ENCODE measurements at regions not wholly inside any gene's neighbourhood (a gene's known extent, or its start where the extent isn't known, plus 50 kb on each side); places are given as distances from the start of the nearest gene placed in this dataset.
A peak's percentile ranks its signal among the peaks of the same experiment; 100 is the strongest.
"Not testable (repeated sequence)": the region's sequence is repeated elsewhere in the genome, so short reads cannot be mapped to it uniquely, and the experiment has no call there.

DNA sequence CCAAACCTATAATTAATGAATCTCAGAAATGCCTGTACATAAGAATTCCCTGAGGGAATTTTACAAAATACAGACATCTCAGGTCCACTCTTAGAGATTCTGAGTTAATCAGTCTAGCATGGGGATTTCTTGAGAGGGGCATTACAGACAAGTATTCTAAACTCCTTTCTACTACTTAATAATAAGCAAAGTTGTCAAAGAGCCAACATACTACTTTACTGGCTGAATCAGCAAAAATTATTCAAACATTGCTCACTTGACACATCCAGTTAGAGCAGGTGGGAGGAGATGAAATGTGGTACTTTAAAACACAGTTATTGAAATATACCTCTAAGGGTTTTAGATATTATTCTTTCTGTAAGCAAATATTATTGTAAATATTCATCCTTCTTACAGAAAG is 1164.7 kb downstream of the CDY2B start:
- in situ Hi-C loops (cut with HindIII; ENCODE audit: low pct_unique_long_range_greater_than_20kb, low sequenced_read_pairs), result no loop called here
- no peak for DNase-seq (ENCODE audit: low read depth)

DNA sequence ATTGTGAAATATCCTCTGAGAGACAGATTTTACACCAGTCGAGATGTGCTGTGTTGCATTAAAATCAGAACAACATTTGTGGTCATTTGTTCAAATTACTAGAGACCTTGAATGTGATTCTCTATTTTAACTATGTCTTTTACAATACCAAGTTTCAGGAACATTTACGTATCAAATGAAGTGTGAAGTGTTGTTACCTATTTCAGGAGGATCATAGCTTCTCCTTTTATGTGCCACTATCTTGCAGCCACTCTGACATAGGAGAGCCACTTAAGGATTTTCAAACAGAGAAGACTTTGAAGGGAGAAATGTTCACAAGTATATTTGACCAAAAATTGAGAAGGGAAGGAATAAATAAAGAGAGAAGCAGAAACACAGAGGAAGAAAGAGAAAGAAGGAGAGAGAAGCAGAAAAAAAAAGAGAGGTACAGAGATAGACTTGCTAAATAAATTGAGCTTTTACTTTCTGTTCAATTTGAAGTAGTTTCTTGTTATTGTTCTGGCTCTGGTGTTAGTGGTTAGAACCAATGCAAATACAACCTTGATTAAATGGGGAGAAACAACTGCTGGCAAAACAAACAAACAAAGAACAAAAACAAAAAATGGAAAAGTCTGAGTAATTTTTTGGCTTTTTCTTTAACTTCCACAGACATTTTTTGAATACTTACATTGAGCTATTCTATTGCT is 1206.8 kb downstream of the CDY2B start:
- no peak for DNase-seq (ENCODE audit: low read depth)

DNA sequence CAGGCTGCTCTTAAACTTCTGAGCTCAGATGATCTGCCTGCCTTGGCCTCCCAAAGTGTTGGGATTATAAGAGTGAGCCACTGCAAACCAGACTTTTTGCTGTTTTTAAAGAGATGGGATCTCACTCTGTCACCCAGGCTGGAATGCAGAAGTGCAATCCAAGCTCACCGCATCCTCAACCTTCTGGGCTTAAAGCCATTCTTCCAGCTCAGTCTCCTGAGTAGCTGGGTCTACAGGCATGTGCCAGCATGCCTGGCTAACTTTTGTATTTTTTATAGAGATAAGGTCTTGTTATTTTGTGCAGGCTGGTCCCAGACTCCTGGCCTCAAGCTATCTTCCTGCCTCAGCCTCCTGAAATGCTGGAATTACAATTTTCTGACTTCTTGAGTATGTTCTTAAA is 1211.6 kb downstream of the CDY2B start:
- in situ Hi-C loops (cut with HindIII; ENCODE audit: low pct_unique_long_range_greater_than_20kb, low sequenced_read_pairs), result no loop called here
- DNase-seq (ENCODE audit: low read depth), result peak; percentile 14

More for the DNA sequence above, 1206.8 kb downstream of the CDY2B start:
- in situ Hi-C loops (cut with HindIII; ENCODE audit: low pct_unique_long_range_greater_than_20kb, low sequenced_read_pairs), result no loop called here

- in situ Hi-C loops (cut with HindIII; ENCODE audit: low pct_unique_long_range_greater_than_20kb, low sequenced_read_pairs), result no loop called here
- DNase-seq (ENCODE audit: low read depth), result no peak
Measured at GRCh38 chrY:16662741-16663140, 1217.3 kb downstream of the CDY2B start.

GRCh38 chrY:16659340-16659739 is 1220.7 kb downstream of the CDY2B start:
- no peak for DNase-seq (ENCODE audit: low read depth)
- in situ Hi-C loops (cut with HindIII; ENCODE audit: low pct_unique_long_range_greater_than_20kb, low sequenced_read_pairs), result no loop called here

- in situ Hi-C loops (cut with HindIII; ENCODE audit: low pct_unique_long_range_greater_than_20kb, low sequenced_read_pairs), result no loop called here
- no peak for DNase-seq (ENCODE audit: low read depth)
Measured at GRCh38 chrY:16653971-16654370, 1226.0 kb downstream of the CDY2B start.

- in situ Hi-C loops (cut with HindIII; ENCODE audit: low pct_unique_long_range_greater_than_20kb, low sequenced_read_pairs), result no loop called here
- peak; percentile 22 for DNase-seq (ENCODE audit: low read depth)
Measured at GRCh38 chrY:16645991-16646390, 1234.0 kb downstream of the CDY2B start.

- in situ Hi-C loops (cut with HindIII; ENCODE audit: low pct_unique_long_range_greater_than_20kb, low sequenced_read_pairs), result no loop called here
- no peak for DNase-seq (ENCODE audit: low read depth)
Measured at GRCh38 chrY:16645449-16645848, 1234.6 kb downstream of the CDY2B start.

- peak; percentile 70 for DNase-seq (ENCODE audit: low read depth)
- in situ Hi-C loops (cut with HindIII; ENCODE audit: low pct_unique_long_range_greater_than_20kb, low sequenced_read_pairs), result no loop called here
Measured at GRCh38 chrY:16644270-16644800, 1235.7 kb downstream of the CDY2B start.

DNA sequence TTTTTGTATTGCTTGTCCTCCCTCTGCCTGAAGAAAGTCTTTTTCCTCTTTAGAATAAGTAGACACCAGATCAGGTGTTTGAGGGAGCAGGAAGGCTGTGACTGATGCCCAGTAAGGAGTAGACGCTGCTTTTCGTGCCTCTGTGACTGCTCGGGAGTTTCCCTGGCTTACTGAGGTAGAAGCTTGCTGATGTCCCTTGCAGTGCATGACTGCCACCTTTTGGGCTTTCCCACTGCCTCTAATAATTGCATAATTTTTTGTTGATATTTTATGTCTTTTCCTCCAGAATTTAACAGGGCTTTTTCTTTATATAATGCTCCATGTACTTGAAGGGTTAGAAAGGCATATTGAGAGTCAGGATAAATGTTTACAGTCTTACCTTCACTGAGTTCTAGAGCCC is 1240.2 kb downstream of the CDY2B start:
- DNase-seq (ENCODE audit: low read depth), result peak; percentile 36
- in situ Hi-C loops (cut with HindIII; ENCODE audit: low pct_unique_long_range_greater_than_20kb, low sequenced_read_pairs), result no loop called here

GRCh38 chrY:16638743-16639142 is 1241.3 kb downstream of the CDY2B start:
- in situ Hi-C loops (cut with HindIII; ENCODE audit: low pct_unique_long_range_greater_than_20kb, low sequenced_read_pairs); DNase-seq (ENCODE audit: low read depth): not testable (repeated sequence)

- in situ Hi-C loops (cut with HindIII; ENCODE audit: low pct_unique_long_range_greater_than_20kb, low sequenced_read_pairs), result no loop called here
- no peak for DNase-seq (ENCODE audit: low read depth)
Measured at GRCh38 chrY:16636254-16636653, 1243.8 kb downstream of the CDY2B start.

DNA sequence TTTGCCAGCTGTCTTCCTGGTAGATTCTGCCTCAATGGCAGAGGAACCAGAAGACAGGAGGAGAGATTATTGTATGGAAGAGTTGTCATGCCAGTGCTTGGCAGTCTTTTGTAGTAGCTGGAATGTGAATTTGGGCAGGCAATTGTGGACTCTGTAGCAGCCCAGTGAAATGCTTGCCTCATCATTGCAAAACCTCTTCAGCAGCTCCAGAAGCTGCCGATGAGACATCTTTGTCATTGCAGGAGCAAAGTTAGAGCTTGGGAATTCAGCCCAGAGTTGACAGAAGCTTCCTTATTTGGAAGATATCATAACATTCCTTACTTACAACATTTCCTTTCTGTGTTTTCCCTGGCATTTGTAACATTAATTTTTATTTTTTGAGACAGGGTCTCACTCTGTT is 1250.9 kb downstream of the CDY2B start:
- in situ Hi-C loops (cut with HindIII; ENCODE audit: low pct_unique_long_range_greater_than_20kb, low sequenced_read_pairs), result no loop called here
- DNase-seq (ENCODE audit: low read depth), result no peak

- DNase-seq (ENCODE audit: low read depth), result no peak
- in situ Hi-C loops (cut with HindIII; ENCODE audit: low pct_unique_long_range_greater_than_20kb, low sequenced_read_pairs), result no loop called here
Measured at GRCh38 chrY:16627122-16627521, 1252.9 kb downstream of the CDY2B start.

- no peak for DNase-seq (ENCODE audit: low read depth)
Measured at GRCh38 chrY:16616201-16616975, 1263.6 kb downstream of the CDY2B start.

GRCh38 chrY:16608679-16609078 is 1271.3 kb downstream of the CDY2B start:
- no peak for DNase-seq (ENCODE audit: low read depth)
- in situ Hi-C loops (cut with HindIII; ENCODE audit: low pct_unique_long_range_greater_than_20kb, low sequenced_read_pairs), result no loop called here

More at GRCh38 chrY:16616201-16616975, 1263.6 kb downstream of the CDY2B start:
- in situ Hi-C loops (cut with HindIII; ENCODE audit: low pct_unique_long_range_greater_than_20kb, low sequenced_read_pairs), result no loop called here

DNA sequence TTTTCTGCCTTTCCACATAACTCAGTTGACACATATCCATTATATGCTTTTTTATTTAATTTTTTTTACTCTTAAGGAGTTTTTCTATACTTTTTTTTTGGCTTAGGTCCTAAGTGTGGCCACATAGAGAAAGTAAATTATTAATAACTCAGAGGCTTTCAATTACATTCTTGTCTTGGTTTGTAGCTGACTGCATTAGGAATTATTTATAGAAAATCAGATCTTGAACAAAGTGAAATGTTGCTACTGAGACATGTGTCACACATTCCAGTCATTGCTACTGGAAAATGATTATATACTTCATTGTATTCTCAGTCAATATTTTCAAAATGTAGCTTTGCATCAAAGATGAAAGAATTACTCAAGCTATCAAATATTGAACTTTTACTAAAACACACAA is 1277.9 kb downstream of the CDY2B start:
- peak; percentile 21 for DNase-seq (ENCODE audit: low read depth)
- in situ Hi-C loops (cut with HindIII; ENCODE audit: low pct_unique_long_range_greater_than_20kb, low sequenced_read_pairs), result no loop called here

DNA sequence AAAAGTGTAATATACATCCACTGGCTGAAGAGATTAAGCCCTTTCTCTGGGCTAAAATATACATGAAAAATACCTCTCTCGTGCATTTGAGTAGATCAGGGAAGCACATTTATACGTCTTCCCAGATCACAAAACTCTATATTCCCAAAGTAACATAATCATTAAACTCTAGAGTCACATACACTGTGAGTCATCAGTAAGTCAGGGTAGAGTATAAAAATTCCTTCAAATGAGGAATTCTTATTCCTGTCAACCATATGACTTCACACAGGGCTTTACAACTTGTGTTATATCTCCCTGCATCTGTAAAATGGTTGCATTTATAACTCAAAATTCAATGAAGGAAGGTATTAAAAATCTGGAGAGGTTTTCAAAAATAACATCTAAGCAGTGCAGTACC is 1278.4 kb downstream of the CDY2B start:
- peak; percentile 21 for DNase-seq (ENCODE audit: low read depth)
- in situ Hi-C loops (cut with HindIII; ENCODE audit: low pct_unique_long_range_greater_than_20kb, low sequenced_read_pairs), result no loop called here

GRCh38 chrY:16572061-16572460 is 1308.0 kb downstream of the CDY2B start:
- in situ Hi-C loops (cut with HindIII; ENCODE audit: low pct_unique_long_range_greater_than_20kb, low sequenced_read_pairs), result no loop called here
- DNase-seq (ENCODE audit: low read depth), result no peak

Data from Caki2 (cell line).